ENCODE measurements at regions not wholly inside any gene's neighbourhood (a gene's known extent, or its start where the extent isn't known, plus 50 kb on each side); places are given as distances from the start of the nearest gene placed in this dataset.

DNA sequence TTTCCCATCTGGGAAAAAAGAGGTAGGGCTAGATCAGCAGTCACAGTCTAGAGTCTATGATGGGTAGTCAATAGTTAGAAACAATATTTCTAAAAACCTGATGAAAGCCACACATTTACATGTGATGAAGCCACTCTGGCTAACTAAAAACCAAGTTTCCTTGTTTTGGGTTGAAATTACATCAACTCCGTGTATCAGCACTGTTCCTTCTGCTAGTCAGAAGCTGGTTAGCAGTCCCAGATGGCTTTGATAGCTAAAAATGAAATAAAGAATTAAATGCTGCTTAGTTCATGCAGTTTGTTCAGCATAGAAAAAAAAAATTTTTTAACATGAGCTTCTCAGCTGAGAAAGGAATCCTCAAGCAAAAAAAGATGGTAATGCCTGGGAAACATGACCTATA, 136.7 kb downstream of the FAM114A2 start:
- TF ChIP-seq, protein P1, sequence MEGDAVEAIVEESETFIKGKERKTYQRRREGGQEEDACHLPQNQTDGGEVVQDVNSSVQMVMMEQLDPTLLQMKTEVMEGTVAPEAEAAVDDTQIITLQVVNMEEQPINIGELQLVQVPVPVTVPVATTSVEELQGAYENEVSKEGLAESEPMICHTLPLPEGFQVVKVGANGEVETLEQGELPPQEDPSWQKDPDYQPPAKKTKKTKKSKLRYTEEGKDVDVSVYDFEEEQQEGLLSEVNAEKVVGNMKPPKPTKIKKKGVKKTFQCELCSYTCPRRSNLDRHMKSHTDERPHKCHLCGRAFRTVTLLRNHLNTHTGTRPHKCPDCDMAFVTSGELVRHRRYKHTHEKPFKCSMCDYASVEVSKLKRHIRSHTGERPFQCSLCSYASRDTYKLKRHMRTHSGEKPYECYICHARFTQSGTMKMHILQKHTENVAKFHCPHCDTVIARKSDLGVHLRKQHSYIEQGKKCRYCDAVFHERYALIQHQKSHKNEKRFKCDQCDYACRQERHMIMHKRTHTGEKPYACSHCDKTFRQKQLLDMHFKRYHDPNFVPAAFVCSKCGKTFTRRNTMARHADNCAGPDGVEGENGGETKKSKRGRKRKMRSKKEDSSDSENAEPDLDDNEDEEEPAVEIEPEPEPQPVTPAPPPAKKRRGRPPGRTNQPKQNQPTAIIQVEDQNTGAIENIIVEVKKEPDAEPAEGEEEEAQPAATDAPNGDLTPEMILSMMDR (IDR thresholded peaks at IDR 0.05 in 2 of 3, conservative IDR thresholded peaks at IDR 0.05 in 1 of 3; ENCODE audit: borderline replicate concordance in 1 of 3, insufficient read depth in 1 of 3, low read depth in 2 of 3, low read length in 2 of 3): no peak
- no peak for TF ChIP-seq POLR2A (IDR thresholded peaks at IDR 0.05; ENCODE audit: borderline replicate concordance, extremely low read depth, insufficient read depth, insufficient read length)
- TF ChIP-seq CEBPB (IDR thresholded peaks at IDR 0.05; ENCODE audit: low read depth): no peak
- no peak for TF ChIP-seq SP1 (IDR thresholded peaks at IDR 0.05; ENCODE audit: low read depth)
- TF ChIP-seq, protein P2, sequence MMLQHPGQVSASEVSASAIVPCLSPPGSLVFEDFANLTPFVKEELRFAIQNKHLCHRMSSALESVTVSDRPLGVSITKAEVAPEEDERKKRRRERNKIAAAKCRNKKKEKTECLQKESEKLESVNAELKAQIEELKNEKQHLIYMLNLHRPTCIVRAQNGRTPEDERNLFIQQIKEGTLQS (IDR thresholded peaks at IDR 0.05): no peak
- TF ChIP-seq ELF1 (IDR thresholded peaks at IDR 0.05; ENCODE audit: borderline replicate concordance, low read depth): no peak
- no peak for TF ChIP-seq JUND (IDR thresholded peaks at IDR 0.05)
- TF ChIP-seq ZNF274 (IDR thresholded peaks at IDR 0.05; ENCODE audit: low read depth, low read length): no peak
- no peak for TF ChIP-seq POLR2AphosphoS5 (IDR thresholded peaks at IDR 0.05; ENCODE audit: low read depth, low read length)
- TF ChIP-seq EZH2 (IDR thresholded peaks at IDR 0.05): no peak
- TF ChIP-seq RAD21 (IDR thresholded peaks at IDR 0.05; ENCODE audit: low read depth): no peak
- TF ChIP-seq TCF7L2 (IDR thresholded peaks at IDR 0.05; ENCODE audit: borderline replicate concordance, extremely low read depth, insufficient read depth, insufficient read length): no peak
- TF ChIP-seq EZH2phosphoT487 (IDR thresholded peaks at IDR 0.05; ENCODE audit: borderline replicate concordance): no peak

All from HCT116 (cell line).